GM06990 (cell line): ENCODE measurements at regions not wholly inside any gene's neighbourhood (a gene's known extent, or its start where the extent isn't known, plus 50 kb on each side); places are given as distances from the start of the nearest gene placed in this dataset.

Source experiments
- DNase-seq: peaks from one replicate; pipeline ENCODE4 v3.0.0-alpha.2; 2011; ENCODE audit not compliant: insufficient read length; ENCODE audit errors: extremely low read depth
- H3K27me3 ChIP-seq: replicated peaks from 2 replicates; pipeline ENCODE4 v1.6.0; 2011; ENCODE audit warnings: low read length; ENCODE audit not compliant: control insufficient read depth, insufficient read depth
- H3K36me3 ChIP-seq: 2 replicates; pipeline ENCODE4 v1.5.1; 2011; ENCODE audit warnings: low read length; ENCODE audit not compliant: control insufficient read depth, insufficient read depth
- H3K4me3 ChIP-seq: replicated peaks from 2 replicates; pipeline ENCODE4 v1.5.1; 2011; ENCODE audit warnings: low read depth, mild to moderate bottlenecking, control low read depth, low read length
- CTCF ChIP-seq: IDR thresholded peaks from 2 replicates; pipeline ENCODE4 v1.5.1; 2011; ENCODE audit warnings: low read length, control low read depth, mild to moderate bottlenecking, inconsistent platforms; ENCODE audit not compliant: insufficient read depth, poor library complexity, severe bottlenecking

GRCh38 chr9:121601194-121601593 is 50.2 kb upstream of the DAB2IP start:
- H3K27me3 ChIP-seq: peaks cover 3% of the 10 kb centered on the region
- DNase-seq: no peak
- no peak overlapping the region for H3K4me3 ChIP-seq
- H3K36me3 ChIP-seq: no peaks in the 10 kb centered on the region
- no peak for TF ChIP-seq CTCF
